ENCODE measurements at regions not wholly inside any gene's neighbourhood (a gene's known extent, or its start where the extent isn't known, plus 50 kb on each side); places are given as distances from the start of the nearest gene placed in this dataset.

DNA sequence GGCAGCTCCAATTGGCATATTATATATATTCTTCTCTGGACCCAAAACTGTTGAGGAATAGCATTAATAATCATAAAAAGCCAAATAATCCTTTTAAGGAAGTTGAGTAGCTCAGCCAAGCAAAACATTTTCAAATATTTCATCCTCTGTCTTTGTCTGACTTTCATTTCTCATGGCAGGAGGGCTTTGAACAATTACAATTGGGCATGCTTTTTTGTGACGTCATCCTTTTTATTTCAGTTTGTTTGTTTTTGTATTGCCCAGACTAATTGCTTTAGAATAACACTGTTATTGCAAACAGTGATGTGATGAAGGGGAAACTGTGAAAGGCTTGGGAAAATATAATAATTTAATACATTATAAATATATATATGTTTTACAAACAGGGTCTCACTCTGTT, 65.2 kb upstream of the MAP1B start:
- no peak overlapping the region for H4K91ac ChIP-seq (ENCODE audit: low read depth, low read length, poor library complexity)
- no peak for DNase-seq (ENCODE audit: low spot score)
- no peak overlapping the region for H3K4me2 ChIP-seq (ENCODE audit: insufficient read depth, low read length, poor library complexity, severe bottlenecking)
- no peak overlapping the region for H3K4ac ChIP-seq (ENCODE audit: low read length)
- no peaks in the 10 kb centered on the region for H3K9me3 ChIP-seq (replicated peaks in 1 of 2; ENCODE audit: control insufficient read depth in 2 of 2, insufficient read depth in 1 of 2, low read depth in 1 of 2, low read length in 2 of 2)
- H2BK5ac ChIP-seq (ENCODE audit: low read length): no peak overlapping the region
- WGBS, 2 donors (ENCODE audit: extremely low coverage in 2 of 2, insufficient read length in 2 of 2, insufficient replicate concordance in 1 of 2): no CpG with 5 or more reads among the region's 1 CpG
- H2BK12ac ChIP-seq (ENCODE audit: low read length): no peak overlapping the region
- H3K23ac ChIP-seq (ENCODE audit: low read depth, low read length, poor library complexity): no peak overlapping the region
- H2BK120ac ChIP-seq (ENCODE audit: low read depth, low read length): no peak overlapping the region
- H2AK5ac ChIP-seq (ENCODE audit: low read depth, low read length): no peak overlapping the region
- peaks cover 12 to 14% of the 10 kb centered on the region in 2 donors for H3K4me1 ChIP-seq (ENCODE audit: control insufficient read depth in 2 of 2, insufficient read depth in 1 of 2, low read depth in 1 of 2, low read length in 2 of 2)
- no peaks in the 10 kb centered on the region for H3K79me1 ChIP-seq (ENCODE audit: low read depth, low read length)
- no peak overlapping the region for H3K27ac ChIP-seq (replicated peaks; ENCODE audit: low read length)
- H3K14ac ChIP-seq (ENCODE audit: low read length): no peak overlapping the region
- no peak overlapping the region for H2AFZ ChIP-seq (ENCODE audit: low read length)
- no peaks in the 10 kb centered on the region for H3K27me3 ChIP-seq (ENCODE audit: control insufficient read depth in 3 of 3, insufficient read depth in 3 of 3, low read depth in 1 of 3, low read length in 3 of 3)
- no peak overlapping the region for H3K9ac ChIP-seq (ENCODE audit: low read depth, low read length, poor library complexity)
- no peak overlapping the region for H3K4me3 ChIP-seq (ENCODE audit: low read length in 2 of 2)
- no peaks in the 10 kb centered on the region for H3K36me3 ChIP-seq (replicated peaks in 1 of 2; ENCODE audit: control insufficient read depth in 2 of 2, insufficient read depth in 2 of 2, low read length in 2 of 2)
- no peak overlapping the region for H4K8ac ChIP-seq (ENCODE audit: low read depth, low read length)
- no peak overlapping the region for H2BK15ac ChIP-seq (ENCODE audit: low read length)
- no peak overlapping the region for H3K18ac ChIP-seq (ENCODE audit: low read length)

DNA sequence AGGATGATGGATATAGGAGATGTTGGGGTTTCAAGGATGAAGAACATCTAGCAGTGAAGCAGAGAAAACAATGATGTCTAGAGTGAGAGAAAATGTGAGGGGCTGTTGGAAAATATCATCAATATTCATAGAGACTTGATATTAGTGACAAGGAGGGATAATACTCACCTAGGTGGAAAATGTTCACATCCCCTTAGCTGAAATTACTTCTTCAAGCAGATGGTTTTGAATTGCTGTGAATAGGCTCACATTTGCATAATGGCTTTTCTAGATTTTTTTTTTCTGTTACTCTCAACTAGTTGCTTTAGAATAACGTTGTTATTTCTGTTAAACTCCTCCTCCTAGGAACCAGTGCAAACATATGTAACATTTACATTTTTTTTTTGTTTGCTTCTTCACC, 61.6 kb upstream of the MAP1B start:
- DNase-seq (ENCODE audit: low spot score): no peak
- Histone ChIP-seq H4K91ac (ENCODE audit: low read depth, low read length, poor library complexity) (no peak overlapping the region), H3K4me3 (ENCODE audit: low read length in 2 of 2) (no peak overlapping the region), H3K36me3 (replicated peaks in 1 of 2; ENCODE audit: control insufficient read depth in 2 of 2, insufficient read depth in 2 of 2, low read length in 2 of 2) (no peaks in the 10 kb centered on the region), H3K79me1 (ENCODE audit: low read depth, low read length) (no peaks in the 10 kb centered on the region), H3K14ac (ENCODE audit: low read length) (no peak overlapping the region), H2BK15ac (ENCODE audit: low read length) (no peak overlapping the region), H2AK5ac (ENCODE audit: low read depth, low read length) (no peak overlapping the region), H3K9ac (ENCODE audit: low read depth, low read length, poor library complexity) (no peak overlapping the region), H3K23ac (ENCODE audit: low read depth, low read length, poor library complexity) (no peak overlapping the region), H2AFZ (ENCODE audit: low read length) (no peak overlapping the region), H3K4me1 (ENCODE audit: control insufficient read depth in 2 of 2, insufficient read depth in 1 of 2, low read depth in 1 of 2, low read length in 2 of 2) (peaks cover under 1 to 3% of the 10 kb centered on the region in 2 donors), H2BK12ac (ENCODE audit: low read length) (no peak overlapping the region), H3K4me2 (ENCODE audit: insufficient read depth, low read length, poor library complexity, severe bottlenecking) (no peak overlapping the region), H3K9me3 (replicated peaks in 1 of 2; ENCODE audit: control insufficient read depth in 2 of 2, insufficient read depth in 1 of 2, low read depth in 1 of 2, low read length in 2 of 2) (no peaks in the 10 kb centered on the region), H3K18ac (ENCODE audit: low read length) (no peak overlapping the region), H3K4ac (ENCODE audit: low read length) (no peak overlapping the region), H2BK120ac (ENCODE audit: low read depth, low read length) (no peak overlapping the region), H3K27ac (replicated peaks; ENCODE audit: low read length) (no peak overlapping the region), H4K8ac (ENCODE audit: low read depth, low read length) (no peak overlapping the region), H2BK5ac (ENCODE audit: low read length) (no peak overlapping the region), H3K27me3 (ENCODE audit: control insufficient read depth in 3 of 3, insufficient read depth in 3 of 3, low read depth in 1 of 3, low read length in 3 of 3) (no peaks in the 10 kb centered on the region)
- no CpG with 5 or more reads among the region's 1 CpG for WGBS, 2 donors (ENCODE audit: extremely low coverage in 2 of 2, insufficient read length in 2 of 2, insufficient replicate concordance in 1 of 2)

DNA sequence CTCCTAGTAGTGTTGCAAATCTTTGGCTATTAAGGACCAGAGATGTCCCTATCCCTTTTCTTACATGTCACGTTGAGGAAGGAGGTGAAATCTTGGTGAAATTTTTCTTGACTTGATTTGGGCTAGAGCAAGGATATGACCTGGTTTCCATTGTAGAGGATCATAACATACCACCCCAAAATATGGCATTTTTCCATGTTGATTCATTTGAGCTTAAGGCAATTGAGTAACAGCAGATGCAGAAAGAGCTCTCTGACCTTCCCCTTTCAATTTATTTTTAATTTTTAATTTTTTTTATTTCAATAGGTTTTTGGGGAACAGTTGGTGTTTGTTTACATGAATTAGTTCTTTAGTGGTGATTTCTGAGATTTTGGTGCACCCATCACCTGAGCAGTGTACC, 61.2 kb upstream of the MAP1B start:
- Histone ChIP-seq H3K23ac (ENCODE audit: low read depth, low read length, poor library complexity) (no peak overlapping the region), H3K79me1 (ENCODE audit: low read depth, low read length) (no peaks in the 10 kb centered on the region), H3K27ac (replicated peaks; ENCODE audit: low read length) (no peak overlapping the region), H3K9me3 (replicated peaks in 1 of 2; ENCODE audit: control insufficient read depth in 2 of 2, insufficient read depth in 1 of 2, low read depth in 1 of 2, low read length in 2 of 2) (no peaks in the 10 kb centered on the region), H3K27me3 (ENCODE audit: control insufficient read depth in 3 of 3, insufficient read depth in 3 of 3, low read depth in 1 of 3, low read length in 3 of 3) (no peaks in the 10 kb centered on the region), H3K36me3 (replicated peaks in 1 of 2; ENCODE audit: control insufficient read depth in 2 of 2, insufficient read depth in 2 of 2, low read length in 2 of 2) (no peaks in the 10 kb centered on the region), H3K9ac (ENCODE audit: low read depth, low read length, poor library complexity) (no peak overlapping the region), H4K91ac (ENCODE audit: low read depth, low read length, poor library complexity) (no peak overlapping the region), H2BK15ac (ENCODE audit: low read length) (no peak overlapping the region), H2AFZ (ENCODE audit: low read length) (no peak overlapping the region), H2BK120ac (ENCODE audit: low read depth, low read length) (no peak overlapping the region), H3K14ac (ENCODE audit: low read length) (no peak overlapping the region), H3K4ac (ENCODE audit: low read length) (no peak overlapping the region), H3K18ac (ENCODE audit: low read length) (no peak overlapping the region), H3K4me2 (ENCODE audit: insufficient read depth, low read length, poor library complexity, severe bottlenecking) (no peak overlapping the region), H4K8ac (ENCODE audit: low read depth, low read length) (no peak overlapping the region), H2AK5ac (ENCODE audit: low read depth, low read length) (no peak overlapping the region), H3K4me1 (ENCODE audit: control insufficient read depth in 2 of 2, insufficient read depth in 1 of 2, low read depth in 1 of 2, low read length in 2 of 2) (no peaks in the 10 kb centered on the region), H2BK12ac (ENCODE audit: low read length) (no peak overlapping the region), H2BK5ac (ENCODE audit: low read length) (no peak overlapping the region), H3K4me3 (ENCODE audit: low read length in 2 of 2) (no peak overlapping the region)
- WGBS, 2 donors (ENCODE audit: extremely low coverage in 2 of 2, insufficient read length in 2 of 2, insufficient replicate concordance in 1 of 2): no CpG with 5 or more reads among the region's 1 CpG
- no peak for DNase-seq (ENCODE audit: low spot score)

DNA sequence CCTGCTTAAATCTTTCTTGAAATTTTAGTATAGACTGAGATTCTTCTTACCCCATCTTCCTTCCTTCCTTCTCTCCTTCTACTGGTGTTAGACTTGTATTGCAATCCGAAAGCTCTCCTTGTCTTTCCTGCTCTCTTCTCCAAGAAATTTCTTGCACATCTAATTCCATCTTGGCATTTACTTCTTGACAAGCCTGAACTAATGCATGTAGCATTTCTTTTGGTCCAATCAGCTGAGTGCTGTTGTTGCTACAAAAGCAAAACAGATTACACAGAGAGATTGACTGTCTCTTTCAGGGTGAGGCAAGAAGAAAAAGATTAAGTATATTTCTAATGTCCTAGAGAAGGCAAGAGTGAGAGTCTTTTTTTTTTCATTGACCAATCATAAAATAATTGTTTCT, 51.6 kb upstream of the MAP1B start:
- H3K4me1 ChIP-seq (ENCODE audit: control insufficient read depth in 2 of 2, insufficient read depth in 1 of 2, low read depth in 1 of 2, low read length in 2 of 2): peaks cover 0 to 6% of the 10 kb centered on the region in 2 donors
- no peak overlapping the region for H3K4me3 ChIP-seq (ENCODE audit: low read length in 2 of 2)
- WGBS, 2 donors (ENCODE audit: extremely low coverage in 2 of 2, insufficient read length in 2 of 2, insufficient replicate concordance in 1 of 2): no CpG with 5 or more reads among the region's 1 CpG
- no peak overlapping the region for H3K9ac ChIP-seq (ENCODE audit: low read depth, low read length, poor library complexity)
- H3K18ac ChIP-seq (ENCODE audit: low read length): no peak overlapping the region
- no peak for DNase-seq (ENCODE audit: low spot score)
- no peak overlapping the region for H3K23ac ChIP-seq (ENCODE audit: low read depth, low read length, poor library complexity)
- no peak overlapping the region for H2BK5ac ChIP-seq (ENCODE audit: low read length)
- H3K9me3 ChIP-seq (replicated peaks in 1 of 2; ENCODE audit: control insufficient read depth in 2 of 2, insufficient read depth in 1 of 2, low read depth in 1 of 2, low read length in 2 of 2): no peaks in the 10 kb centered on the region
- H3K14ac ChIP-seq (ENCODE audit: low read length): no peak overlapping the region
- no peak overlapping the region for H3K4me2 ChIP-seq (ENCODE audit: insufficient read depth, low read length, poor library complexity, severe bottlenecking)
- H2BK120ac ChIP-seq (ENCODE audit: low read depth, low read length): no peak overlapping the region
- H2AFZ ChIP-seq (ENCODE audit: low read length): no peak overlapping the region
- H2BK12ac ChIP-seq (ENCODE audit: low read length): no peak overlapping the region
- no peak overlapping the region for H2BK15ac ChIP-seq (ENCODE audit: low read length)
- no peaks in the 10 kb centered on the region for H3K36me3 ChIP-seq (replicated peaks in 1 of 2; ENCODE audit: control insufficient read depth in 2 of 2, insufficient read depth in 2 of 2, low read length in 2 of 2)
- peaks cover 0 to 21% (median 0%) of the 10 kb centered on the region in 3 experiments for H3K27me3 ChIP-seq (ENCODE audit: control insufficient read depth in 3 of 3, insufficient read depth in 3 of 3, low read depth in 1 of 3, low read length in 3 of 3)
- H3K79me1 ChIP-seq (ENCODE audit: low read depth, low read length): no peaks in the 10 kb centered on the region
- H3K4ac ChIP-seq (ENCODE audit: low read length): no peak overlapping the region
- H4K91ac ChIP-seq (ENCODE audit: low read depth, low read length, poor library complexity): no peak overlapping the region
- no peak overlapping the region for H4K8ac ChIP-seq (ENCODE audit: low read depth, low read length)
- H3K27ac ChIP-seq (replicated peaks; ENCODE audit: low read length): no peak overlapping the region
- H2AK5ac ChIP-seq (ENCODE audit: low read depth, low read length): no peak overlapping the region
